ENCODE measurements at regions not wholly inside any gene's neighbourhood (a gene's known extent, or its start where the extent isn't known, plus 50 kb on each side); places are given as distances from the start of the nearest gene placed in this dataset.

DNA sequence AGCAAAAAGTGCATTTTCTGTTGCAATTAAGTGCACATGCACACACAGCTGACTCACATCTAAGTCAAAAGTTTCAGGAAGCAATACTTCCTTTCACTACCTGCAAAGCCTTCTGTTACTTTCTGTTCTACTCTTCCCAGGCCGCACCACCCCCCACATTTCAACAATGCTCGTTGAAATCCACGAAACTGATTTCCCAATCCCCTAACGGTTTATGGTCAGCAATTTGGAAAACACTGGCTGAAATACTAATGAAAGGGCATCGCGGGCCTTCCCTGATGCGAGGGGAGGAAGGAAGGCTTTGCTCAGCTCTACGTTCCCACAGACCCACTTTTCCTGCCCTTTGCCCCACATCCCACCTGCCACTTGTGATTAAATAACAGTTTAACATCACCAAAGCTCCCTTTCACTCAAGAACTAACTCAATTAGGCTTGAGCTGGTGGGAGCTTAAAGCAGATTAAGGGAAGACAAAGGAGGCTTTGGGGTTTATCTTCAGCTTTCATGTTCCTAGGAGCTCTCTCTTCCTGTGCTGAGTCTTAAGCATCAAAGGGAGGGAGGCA lies 243.2 kb upstream of the RAB4A start:
- TF ChIP-seq, protein P1, sequence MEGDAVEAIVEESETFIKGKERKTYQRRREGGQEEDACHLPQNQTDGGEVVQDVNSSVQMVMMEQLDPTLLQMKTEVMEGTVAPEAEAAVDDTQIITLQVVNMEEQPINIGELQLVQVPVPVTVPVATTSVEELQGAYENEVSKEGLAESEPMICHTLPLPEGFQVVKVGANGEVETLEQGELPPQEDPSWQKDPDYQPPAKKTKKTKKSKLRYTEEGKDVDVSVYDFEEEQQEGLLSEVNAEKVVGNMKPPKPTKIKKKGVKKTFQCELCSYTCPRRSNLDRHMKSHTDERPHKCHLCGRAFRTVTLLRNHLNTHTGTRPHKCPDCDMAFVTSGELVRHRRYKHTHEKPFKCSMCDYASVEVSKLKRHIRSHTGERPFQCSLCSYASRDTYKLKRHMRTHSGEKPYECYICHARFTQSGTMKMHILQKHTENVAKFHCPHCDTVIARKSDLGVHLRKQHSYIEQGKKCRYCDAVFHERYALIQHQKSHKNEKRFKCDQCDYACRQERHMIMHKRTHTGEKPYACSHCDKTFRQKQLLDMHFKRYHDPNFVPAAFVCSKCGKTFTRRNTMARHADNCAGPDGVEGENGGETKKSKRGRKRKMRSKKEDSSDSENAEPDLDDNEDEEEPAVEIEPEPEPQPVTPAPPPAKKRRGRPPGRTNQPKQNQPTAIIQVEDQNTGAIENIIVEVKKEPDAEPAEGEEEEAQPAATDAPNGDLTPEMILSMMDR (IDR thresholded peaks at IDR 0.05; ENCODE audit: low read depth, low read length): no peak
- no peak for TF ChIP-seq EZH2phosphoT487 (IDR thresholded peaks at IDR 0.05; ENCODE audit: low read depth)

All from OCI-LY3 (cell line).